SK-N-MC (cell line): ENCODE measurements at regions not wholly inside any gene's neighbourhood (a gene's known extent, or its start where the extent isn't known, plus 50 kb on each side); places are given as distances from the start of the nearest gene placed in this dataset.

Experiments
- DNase-seq: peaks from one replicate; pipeline ENCODE4 v3.0.0-alpha.2; 2011; ENCODE audit warnings: low read depth, low spot score
- H3K27ac ChIP-seq: fragments of 200-600 bp; sonication (generic); 2 replicates; pipeline ENCODE4 v1.5.1; 2016; ENCODE audit warnings: mixed run types
- H3K36me3 ChIP-seq: fragments of 200-600 bp; sonication (generic); 2 replicates; pipeline ENCODE4 v1.6.1; 2017; ENCODE audit warnings: antibody characterized with exemption, low read length, mixed read lengths; ENCODE audit not compliant: insufficient read depth
- H3K4me3 ChIP-seq: fragments of 200-600 bp; sonication (generic); 2 replicates; pipeline ENCODE4 v1.5.1; 2016
- H3K9ac ChIP-seq: fragments of 200-600 bp; sonication (generic); 2 replicates; pipeline ENCODE4 v1.8.0; 2017; ENCODE audit warnings: mixed run types, mixed read lengths; ENCODE audit not compliant: insufficient read length
- H3K9me3 ChIP-seq: fragments of 200-600 bp; sonication (generic); 2 replicates; pipeline ENCODE4 v1.6.1; 2017; ENCODE audit warnings: low read depth, mild to moderate bottlenecking, antibody characterized with exemption, low read length, moderate library complexity, mixed read lengths
- EZH2 ChIP-seq: fragments of 200-600 bp; sonication (generic); IDR thresholded peaks from one replicate; pipeline ENCODE4 v1.6.1; 2017; ENCODE audit warnings: antibody characterized with exemption
- FOXP2 ChIP-seq: optimal IDR thresholded peaks from 2 replicates; pipeline ENCODE3; 2011; ENCODE audit warnings: mild to moderate bottlenecking, moderate library complexity; ENCODE audit not compliant: insufficient read depth; ENCODE audit errors: extremely low read length, control extremely low read depth
- POLR2AphosphoS5 ChIP-seq: IDR thresholded peaks from 2 replicates; pipeline ENCODE4 v1.6.1; 2012; ENCODE audit warnings: mild to moderate bottlenecking, low read depth, low read length, borderline replicate concordance

DNA sequence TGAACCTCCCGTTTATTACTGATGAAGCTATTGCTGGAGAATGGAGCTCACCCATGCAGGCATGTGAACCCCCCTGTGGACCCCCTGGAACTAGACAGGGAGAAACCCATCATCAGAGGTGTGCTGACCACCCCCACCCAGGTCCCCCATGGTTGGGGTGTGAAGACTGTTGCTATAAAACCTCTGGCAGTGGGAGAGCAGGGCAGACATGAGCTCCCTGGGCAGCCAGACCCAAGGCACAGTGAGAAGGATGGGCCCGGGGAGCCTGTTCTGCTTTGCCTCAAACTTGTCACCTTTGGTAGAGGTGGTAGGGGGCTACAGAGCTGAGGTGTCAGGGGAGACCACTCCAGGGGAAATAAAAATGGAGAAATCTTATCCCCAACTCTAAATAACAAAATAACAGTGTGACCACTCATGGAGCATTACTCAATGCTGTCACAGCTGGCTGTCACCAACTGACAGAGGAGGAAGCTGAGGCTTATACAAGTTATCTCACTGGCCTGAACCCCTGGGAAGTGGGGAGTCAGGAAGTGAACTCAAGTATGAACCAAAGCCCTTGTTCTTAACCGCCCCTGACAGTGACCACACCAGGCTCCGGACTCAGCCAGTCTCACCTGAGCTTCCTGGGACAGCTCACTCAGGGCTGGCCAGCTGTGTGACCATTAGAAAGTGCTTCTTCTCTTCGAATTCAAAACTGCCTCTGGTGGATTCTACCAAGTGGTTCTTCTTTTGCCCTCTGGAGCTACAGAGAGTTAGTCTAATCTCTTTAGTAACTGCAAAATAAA lies 698.8 kb downstream of the MATN1 start:
- TF ChIP-seq EZH2 (no peak), POLR2AphosphoS5 (no peak), FOXP2 (no peak)
- no peaks in the 10 kb centered on the region for H3K9me3 ChIP-seq
- no peak overlapping the region for H3K9ac ChIP-seq
- H3K36me3 ChIP-seq: no peaks in the 10 kb centered on the region
- DNase-seq: no peak
- no peak overlapping the region for H3K4me3 ChIP-seq
- H3K27ac ChIP-seq: no peak overlapping the region

DNA sequence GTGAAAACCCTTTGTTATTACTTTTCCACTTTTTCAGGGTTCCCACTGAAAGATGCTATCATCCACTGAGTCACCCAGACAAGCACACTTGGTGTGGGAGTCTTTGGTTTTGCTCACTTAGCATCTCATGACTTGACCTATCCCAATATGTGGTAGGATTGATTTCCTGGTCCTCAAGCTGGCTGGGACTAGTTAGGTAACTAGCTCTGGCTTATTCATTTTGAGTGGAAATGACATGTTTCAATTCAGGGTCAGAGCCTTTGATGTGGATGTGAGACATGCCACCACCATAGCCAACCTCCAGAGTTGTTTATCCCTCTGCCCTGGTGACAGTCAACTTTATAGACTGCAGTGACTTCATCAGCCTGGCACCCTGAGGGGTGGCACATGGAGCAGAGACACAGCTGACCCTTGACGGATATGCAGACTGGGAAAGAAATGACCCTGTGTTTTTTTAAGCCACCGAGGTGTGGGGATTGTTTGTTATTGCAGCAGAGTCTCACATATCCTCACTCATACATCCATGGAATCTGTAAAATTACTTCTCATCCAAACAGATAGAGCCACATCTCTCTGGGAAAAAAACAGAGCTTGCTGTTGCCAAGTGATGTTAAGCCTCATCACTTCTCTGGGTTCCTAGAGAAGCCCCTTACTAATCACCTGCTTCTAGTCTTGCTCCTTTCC lies 699.9 kb downstream of the MATN1 start:
- TF ChIP-seq EZH2 (no peak), FOXP2 (no peak), POLR2AphosphoS5 (no peak)
- H3K9ac ChIP-seq: no peak overlapping the region
- no peak for DNase-seq
- no peaks in the 10 kb centered on the region for H3K36me3 ChIP-seq
- H3K9me3 ChIP-seq: no peaks in the 10 kb centered on the region
- H3K27ac ChIP-seq: no peak overlapping the region
- H3K4me3 ChIP-seq: no peak overlapping the region

DNA sequence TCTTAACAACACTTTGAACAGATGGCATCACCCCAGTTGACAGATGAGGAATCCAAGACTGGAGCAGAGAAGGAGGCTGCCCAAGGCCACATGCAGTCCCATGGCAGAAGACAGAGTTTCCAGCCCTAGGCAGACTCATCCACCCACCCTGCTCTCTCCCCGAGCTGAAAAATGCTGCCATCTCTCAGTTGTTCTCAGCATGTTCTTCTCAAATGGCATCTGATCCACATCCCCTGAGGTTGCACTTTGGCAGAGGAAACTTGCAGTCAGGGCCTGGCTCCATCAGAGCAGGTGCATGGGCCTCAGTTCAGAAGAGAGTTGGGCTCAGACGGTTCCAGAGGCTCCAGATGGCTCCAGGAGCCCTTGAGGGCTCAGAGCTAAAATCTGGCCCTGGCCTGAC lies 709.4 kb downstream of the MATN1 start:
- Histone ChIP-seq H3K36me3 (no peaks in the 10 kb centered on the region), H3K4me3 (no peak overlapping the region), H3K27ac (no peak overlapping the region), H3K9me3 (no peaks in the 10 kb centered on the region), H3K9ac (no peak overlapping the region)
- TF ChIP-seq EZH2 (no peak), POLR2AphosphoS5 (no peak), FOXP2 (no peak)
- no peak for DNase-seq

DNA sequence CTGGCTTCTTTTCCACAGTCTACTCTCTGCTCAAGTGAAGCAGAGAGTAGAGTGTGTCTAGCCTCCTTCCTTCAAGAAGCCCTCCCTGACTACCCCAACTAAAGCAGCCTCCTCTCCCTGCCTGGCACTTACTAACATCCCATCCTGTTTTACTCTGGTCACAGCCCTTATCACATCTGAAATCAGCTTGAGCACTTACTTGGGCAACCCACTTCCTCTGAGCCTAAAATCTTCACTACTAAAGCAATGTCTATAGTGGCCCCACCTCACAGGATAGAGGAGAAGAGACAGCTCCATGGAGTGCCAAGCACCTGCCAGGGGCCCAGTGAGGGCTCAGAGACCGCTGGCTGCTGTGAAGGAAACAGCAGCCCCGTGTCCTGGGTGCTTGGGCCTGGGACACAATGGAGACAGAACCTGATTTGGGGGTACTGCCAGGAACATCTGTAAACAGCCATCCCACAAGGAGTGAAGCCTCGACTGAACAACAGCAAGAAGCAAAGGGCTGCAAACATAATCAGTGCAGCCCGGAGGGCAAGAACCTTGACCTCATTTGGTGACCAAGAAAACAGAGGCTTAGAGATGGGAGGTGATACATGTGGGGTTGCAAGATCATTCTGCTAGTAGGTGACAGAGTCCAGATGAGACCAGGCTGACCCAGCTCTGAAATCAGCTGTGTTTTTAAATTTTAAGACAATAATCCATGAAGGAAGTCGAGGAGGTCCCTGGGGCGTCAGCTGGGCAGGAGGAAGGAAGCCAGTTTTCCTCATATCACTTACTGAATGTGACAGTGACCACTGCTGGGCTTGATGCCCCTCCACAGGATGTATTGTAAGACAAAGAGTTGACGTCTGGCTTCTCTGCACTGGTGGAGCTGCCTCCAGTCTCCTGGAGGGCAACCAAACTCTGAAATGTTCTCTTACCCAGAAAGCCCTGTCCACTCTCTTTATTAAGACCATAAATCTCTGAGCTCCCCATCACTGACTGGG lies 710.6 kb downstream of the MATN1 start:
- Histone ChIP-seq H3K27ac (no peak overlapping the region), H3K36me3 (no peaks in the 10 kb centered on the region), H3K9ac (no peak overlapping the region), H3K9me3 (no peaks in the 10 kb centered on the region), H3K4me3 (no peak overlapping the region)
- no peak for DNase-seq
- TF ChIP-seq EZH2 (no peak), FOXP2 (no peak), POLR2AphosphoS5 (no peak)

DNA sequence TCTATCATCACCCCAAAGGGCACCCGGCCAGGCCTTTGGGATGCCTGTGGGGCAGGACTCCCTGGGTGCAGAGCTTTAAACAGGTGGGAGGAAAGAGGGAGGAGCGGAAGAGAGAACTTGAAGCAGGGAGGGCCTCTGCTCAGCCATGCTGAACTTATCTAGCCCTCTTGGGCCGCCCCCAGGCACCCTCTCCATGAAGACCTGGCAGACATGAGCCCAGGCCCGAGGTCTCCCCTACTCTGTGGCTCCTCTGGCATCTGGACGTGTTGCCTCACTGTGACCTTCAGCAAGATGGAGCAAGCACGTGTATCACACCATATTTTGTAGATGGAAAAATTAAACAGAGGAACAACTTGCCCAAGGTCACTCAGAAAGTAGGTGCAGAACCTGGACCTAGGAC lies 711.4 kb downstream of the MATN1 start:
- Histone ChIP-seq H3K36me3 (no peaks in the 10 kb centered on the region), H3K9ac (no peak overlapping the region), H3K27ac (no peak overlapping the region), H3K4me3 (no peak overlapping the region), H3K9me3 (no peaks in the 10 kb centered on the region)
- DNase-seq: no peak
- TF ChIP-seq EZH2 (no peak), FOXP2 (no peak), POLR2AphosphoS5 (no peak)

DNA sequence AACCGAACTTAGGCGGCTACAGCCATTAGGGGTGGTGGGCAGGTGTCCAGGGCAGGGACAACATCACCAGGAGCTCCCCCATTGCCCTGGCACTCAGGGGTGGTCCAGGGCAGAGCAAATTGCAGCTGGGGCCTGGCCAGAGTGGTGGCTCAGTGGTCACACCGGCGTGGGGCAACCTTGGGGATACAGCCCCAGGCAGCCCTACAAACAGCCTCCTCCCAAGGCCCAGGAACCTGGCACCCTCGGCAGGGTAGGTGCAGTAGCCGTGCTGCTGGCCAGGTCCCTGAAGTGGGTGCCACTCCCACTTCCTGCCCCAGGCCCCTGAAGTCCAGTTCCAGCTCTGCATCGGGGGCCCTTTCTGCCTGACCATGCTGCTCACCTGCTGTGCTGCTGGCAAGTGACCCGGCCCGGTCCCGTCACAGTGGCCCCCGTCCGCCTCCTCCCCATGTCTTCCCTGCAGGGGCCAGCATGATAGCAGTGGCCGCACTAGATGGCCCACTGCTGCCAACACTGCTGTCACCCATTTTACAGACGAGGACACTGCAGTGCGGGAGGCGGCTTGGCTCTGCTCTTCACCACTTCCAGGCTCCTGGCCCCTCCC lies 712.8 kb downstream of the MATN1 start:
- H3K9ac ChIP-seq: no peak overlapping the region
- H3K36me3 ChIP-seq: no peaks in the 10 kb centered on the region
- TF ChIP-seq EZH2 (no peak), FOXP2 (no peak), POLR2AphosphoS5 (no peak)
- no peak overlapping the region for H3K27ac ChIP-seq
- no peaks in the 10 kb centered on the region for H3K9me3 ChIP-seq
- no peak overlapping the region for H3K4me3 ChIP-seq
- no peak for DNase-seq

DNA sequence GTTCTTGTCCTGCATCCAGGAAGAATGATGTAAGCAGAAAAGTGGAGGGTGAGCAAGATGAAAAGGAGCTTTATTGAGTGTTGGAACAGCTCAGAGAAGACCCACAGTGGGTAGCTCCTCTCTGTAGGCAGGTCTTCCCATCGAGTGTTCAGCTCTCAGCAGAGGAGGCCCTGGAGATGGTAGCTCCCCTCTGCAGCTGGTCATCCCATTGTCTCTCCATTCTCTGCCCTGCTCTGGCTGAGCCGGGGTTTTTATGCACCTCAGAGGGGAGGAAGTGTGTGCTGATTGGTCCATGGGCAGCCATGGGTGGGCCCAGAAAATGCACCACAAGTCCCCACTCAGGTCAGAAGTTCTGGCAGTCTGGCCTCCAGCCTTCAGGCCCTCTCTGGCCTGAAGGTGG lies 713.7 kb downstream of the MATN1 start:
- Histone ChIP-seq H3K27ac (no peak overlapping the region), H3K9ac (no peak overlapping the region), H3K9me3 (no peaks in the 10 kb centered on the region), H3K36me3 (no peaks in the 10 kb centered on the region), H3K4me3 (no peak overlapping the region)
- TF ChIP-seq FOXP2 (no peak), EZH2 (no peak), POLR2AphosphoS5 (no peak)
- DNase-seq: no peak
